DMS53 treated with DMSO at 0.1 percent for 48 hours (cell line): ENCODE measurements at regions not wholly inside any gene's neighbourhood (a gene's known extent, or its start where the extent isn't known, plus 50 kb on each side); places are given as distances from the start of the nearest gene placed in this dataset.
"Not testable (repeated sequence)": the region's sequence is repeated elsewhere in the genome, so short reads cannot be mapped to it uniquely, and the experiment has no call there.

Experiments used
- DNase-seq: peaks from one replicate; lab custom pipeline; 2025; ENCODE audit not compliant: unreplicated experiment; lab: John Stamatoyannopoulos, UW

- no peak for DNase-seq
Observed at GRCh38 chr2:224180810-224181209, 141.7 kb upstream of the SERPINE2 start.

GRCh38 chr2:224178056-224178455 is 139.0 kb upstream of the SERPINE2 start:
- DNase-seq = no peak

GRCh38 chr2:224175538-224175937 is 136.5 kb upstream of the SERPINE2 start:
- no peak for DNase-seq

- no peak for DNase-seq
Observed at GRCh38 chr2:224174990-224175389, 135.9 kb upstream of the SERPINE2 start.

- DNase-seq = no peak
Observed at GRCh38 chr2:224174521-224174920, 135.4 kb upstream of the SERPINE2 start.

- DNase-seq = no peak
Observed at GRCh38 chr2:224173933-224174332, 134.8 kb upstream of the SERPINE2 start.

GRCh38 chr2:224173210-224173609 is 134.1 kb upstream of the SERPINE2 start:
- DNase-seq = no peak

- DNase-seq = no peak
Observed at GRCh38 chr2:224171226-224171625, 132.1 kb upstream of the SERPINE2 start.

GRCh38 chr2:224169847-224170246 is 130.8 kb upstream of the SERPINE2 start:
- DNase-seq = no peak

GRCh38 chr2:224167781-224168180 is 128.7 kb upstream of the SERPINE2 start:
- not testable (repeated sequence) for DNase-seq

- no peak for DNase-seq
Observed at GRCh38 chr2:224166654-224167053, 127.6 kb upstream of the SERPINE2 start.

- DNase-seq = no peak
Observed at GRCh38 chr2:224165901-224166319, 126.8 kb upstream of the SERPINE2 start.

- DNase-seq = no peak
Observed at GRCh38 chr2:224163566-224164307, 124.7 kb upstream of the SERPINE2 start.

- no peak for DNase-seq
Observed at GRCh38 chr2:224162122-224162521, 123.0 kb upstream of the SERPINE2 start.

GRCh38 chr2:224161712-224162111 is 122.6 kb upstream of the SERPINE2 start:
- DNase-seq = no peak

- DNase-seq = no peak
Observed at GRCh38 chr2:224160917-224161316, 121.8 kb upstream of the SERPINE2 start.

GRCh38 chr2:224159345-224159928 is 120.4 kb upstream of the SERPINE2 start:
- DNase-seq = no peak

GRCh38 chr2:224158831-224159230 is 119.7 kb upstream of the SERPINE2 start:
- DNase-seq = no peak

GRCh38 chr2:224158061-224158460 is 119.0 kb upstream of the SERPINE2 start:
- no peak for DNase-seq

- DNase-seq = no peak
Observed at GRCh38 chr2:224157655-224158054, 118.6 kb upstream of the SERPINE2 start.

GRCh38 chr2:224156436-224156835 is 117.3 kb upstream of the SERPINE2 start:
- DNase-seq = no peak

GRCh38 chr2:224155896-224156295 is 116.8 kb upstream of the SERPINE2 start:
- no peak for DNase-seq

- no peak for DNase-seq
Observed at GRCh38 chr2:224155371-224155770, 116.3 kb upstream of the SERPINE2 start.
